ENCODE measurements at regions not wholly inside any gene's neighbourhood (a gene's known extent, or its start where the extent isn't known, plus 50 kb on each side); places are given as distances from the start of the nearest gene placed in this dataset.

- H3K36me3 ChIP-seq (ENCODE audit: control insufficient read depth in 2 of 2, insufficient read depth in 2 of 2, low read length in 1 of 2): no peaks in the 10 kb centered on the region
- no peaks in the 10 kb centered on the region for H3K27me3 ChIP-seq (replicated peaks in 1 of 2; ENCODE audit: control insufficient read depth in 2 of 2, insufficient read depth in 2 of 2, low read length in 1 of 2)
- no peaks in the 10 kb centered on the region for H4K20me1 ChIP-seq (ENCODE audit: control insufficient read depth, insufficient read depth)
- ChIA-PET CTCF (interaction anchor here (0.8 kb wide), 1 partner anchor 50 kb away, joined by 4 read pairs; no protein-coding TSS in a partner anchor), SMC1A (ENCODE audit: uncharacterized antibody, unreplicated experiment) (no interaction called here), POLR2A (no interaction called here), RAD21 (ENCODE audit: unreplicated experiment) (no interaction called here)
- H3K4me2 ChIP-seq (ENCODE audit: control insufficient read depth, insufficient read depth): no peak overlapping the region
- no peak overlapping the region for H2AFZ ChIP-seq (ENCODE audit: control insufficient read depth, low read depth, low read length)
- H3K9me3 ChIP-seq (replicated peaks; ENCODE audit: control insufficient read depth, insufficient read depth, low read length): no peaks in the 10 kb centered on the region
- WGBS (ENCODE audit: insufficient coverage, insufficient replicate concordance, low lambda C conversion rate, missing lambda C conversion rate): 0% methylated on average over 1 of the region's 1 CpG
- no peaks in the 10 kb centered on the region for H3K79me2 ChIP-seq (ENCODE audit: control insufficient read depth, insufficient read depth, low read length)
- FAIRE-seq (no peak), DNase-seq (ENCODE audit: low read depth, low spot score) (no peak), ATAC-seq (no peak)
- intact Hi-C loops (cut with micrococcal nuclease; ENCODE audit: unreplicated experiment): no loop called here
- TF ChIP-seq BRCA1 (IDR thresholded peaks at IDR 0.05; ENCODE audit: low read depth, low read length) (no peak), MLLT1 (IDR thresholded peaks at IDR 0.05) (no peak), SRF (IDR thresholded peaks at IDR 0.05; ENCODE audit: low read depth in 2 of 2, low read length in 2 of 2) (no peak), JUND (IDR thresholded peaks at IDR 0.05; ENCODE audit: low read depth, low read length) (no peak), SMAD5 (IDR thresholded peaks at IDR 0.05; ENCODE audit: low read depth) (no peak), STAT3 (IDR thresholded peaks at IDR 0.05; ENCODE audit: low read depth, low read length) (no peak), SREBF2 (IDR thresholded peaks at IDR 0.05; ENCODE audit: low read length) (no peak)
- H3K4me1 ChIP-seq (ENCODE audit: control insufficient read depth, insufficient read depth, low read length): no peaks in the 10 kb centered on the region
- H3K9ac ChIP-seq (ENCODE audit: control insufficient read depth, insufficient read depth, low read length): no peak overlapping the region
- in situ Hi-C loops (cut with MboI): no loop called here
- H3K27ac ChIP-seq (ENCODE audit: control insufficient read depth, insufficient read depth): no peak overlapping the region
- no peak overlapping the region for H3K4me3 ChIP-seq
- no TSS peak for BruUV-seq (replicated peaks)
Measured at GRCh38 chr7:113209449-113210203, 91.3 kb upstream of the SMIM30 start.
